HG02970 (cell line): ENCODE measurements at regions not wholly inside any gene's neighbourhood (a gene's known extent, or its start where the extent isn't known, plus 50 kb on each side); places are given as distances from the start of the nearest gene placed in this dataset.
"Not testable (repeated sequence)": the region's sequence is repeated elsewhere in the genome, so short reads cannot be mapped to it uniquely, and the experiment has no call there.

Source experiments
- ATAC-seq: cut with Tn5 transposase; IDR thresholded peaks from one replicate; pipeline ENCODE4 v1.9.1; 2021; ENCODE audit warnings: mild to moderate bottlenecking, moderate library complexity, moderate number of reproducible peaks; ENCODE audit not compliant: unreplicated experiment, low FRiP score

DNA sequence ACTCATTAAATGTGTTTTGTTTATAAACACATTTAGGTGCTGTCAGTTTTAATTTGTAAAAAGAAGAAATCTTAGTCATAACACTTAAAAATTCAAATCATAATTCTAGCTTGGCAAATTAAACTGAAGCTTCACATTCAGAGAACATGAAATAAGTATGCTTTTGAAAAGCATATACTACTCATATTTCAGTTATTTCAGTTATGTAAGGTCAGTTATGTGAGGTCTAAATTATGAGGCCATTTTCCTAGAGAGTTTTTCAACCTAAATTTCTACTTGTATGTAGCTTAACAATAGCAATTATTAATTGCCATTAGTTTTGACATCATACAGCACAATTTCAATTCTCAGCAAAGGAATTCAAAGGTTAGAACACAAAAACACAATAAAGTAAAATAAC lies 465.0 kb downstream of the PLOD2 start:
- no peak for ATAC-seq

DNA sequence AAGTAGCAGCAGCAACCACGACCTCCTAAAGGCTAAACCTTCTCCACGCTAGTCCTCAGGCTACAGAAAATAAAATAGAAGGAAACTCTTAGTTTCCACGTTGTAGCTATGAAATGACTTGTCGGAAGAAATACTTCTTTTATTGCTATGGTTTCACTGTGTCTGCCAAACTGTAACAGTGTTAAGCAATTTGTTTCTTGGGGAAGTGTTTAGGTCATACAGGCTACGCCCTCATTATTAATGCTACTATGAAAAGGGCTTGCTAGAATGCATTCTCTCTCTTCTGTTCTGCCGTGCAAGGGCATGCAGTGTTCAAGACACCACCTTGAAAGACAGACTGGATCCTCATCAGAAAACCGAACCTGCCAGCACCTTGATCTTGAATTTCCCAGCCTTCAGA lies 462.7 kb downstream of the PLOD2 start:
- ATAC-seq: no peak

DNA sequence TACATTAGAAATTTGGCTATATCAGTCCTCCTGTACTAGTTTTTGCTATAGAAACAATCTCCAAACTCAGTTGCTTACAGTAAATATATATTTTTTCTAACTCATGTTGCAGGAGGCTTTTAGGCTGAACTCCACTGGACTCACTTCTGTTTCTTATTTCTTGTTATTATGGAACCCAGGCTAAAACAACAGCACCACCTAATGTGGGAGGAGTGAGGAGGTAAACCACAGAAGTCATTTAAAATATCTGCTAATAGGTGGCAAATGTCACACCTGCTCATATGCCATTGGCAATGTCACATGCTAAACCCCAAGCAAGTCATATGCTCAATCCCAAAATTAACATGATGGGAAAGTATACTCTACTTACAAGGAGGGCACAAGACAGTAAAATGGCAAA lies 462.2 kb downstream of the PLOD2 start:
- ATAC-seq: no peak

DNA sequence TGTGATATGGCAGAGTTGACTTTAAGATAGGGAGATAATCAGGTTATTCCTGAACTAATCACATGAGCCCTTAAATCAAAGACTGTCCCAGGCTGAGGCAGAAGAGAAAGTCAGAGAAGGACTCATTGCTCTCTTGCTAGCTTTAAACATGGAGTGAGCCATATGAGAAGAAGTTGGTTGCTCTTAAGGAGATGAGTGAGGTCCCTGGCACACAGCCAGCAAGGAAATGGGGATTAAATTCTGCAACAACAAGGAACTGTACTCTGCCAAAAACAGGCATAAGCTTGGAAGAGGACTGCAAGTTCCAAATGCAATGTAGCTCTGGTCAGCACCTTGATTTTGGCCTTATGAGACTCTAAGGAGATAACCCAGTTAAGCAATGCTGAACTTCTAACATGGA lies 457.0 kb downstream of the PLOD2 start:
- ATAC-seq: no peak

DNA sequence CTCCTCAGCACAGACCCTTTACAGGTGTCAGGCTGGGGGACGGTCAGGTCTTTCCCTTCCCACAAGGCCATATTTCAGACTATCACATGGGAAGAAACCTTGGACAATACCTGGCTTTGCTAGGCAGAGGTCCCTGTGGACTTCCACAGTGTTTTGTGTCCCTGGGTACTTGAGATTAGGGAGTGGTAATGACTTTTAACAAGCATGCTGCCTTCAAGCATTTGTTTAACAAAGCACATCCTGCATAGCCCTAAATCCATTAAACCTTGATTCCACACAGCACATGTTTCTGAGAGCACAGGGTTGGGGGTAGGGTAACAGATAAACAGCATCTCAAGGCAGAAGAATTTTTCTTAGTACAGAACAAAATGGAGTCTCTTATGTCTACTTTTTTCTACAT lies 451.2 kb downstream of the PLOD2 start:
- ATAC-seq: not testable (repeated sequence)

GRCh38 chr3:145716519-145716918 lies 444.5 kb downstream of the PLOD2 start:
- ATAC-seq: no peak

GRCh38 chr3:145719114-145719513 lies 441.9 kb downstream of the PLOD2 start:
- ATAC-seq: no peak

- ATAC-seq: no peak
These were observed 439.6 kb downstream of the PLOD2 start for GRCh38 chr3:145721273-145721805.

DNA sequence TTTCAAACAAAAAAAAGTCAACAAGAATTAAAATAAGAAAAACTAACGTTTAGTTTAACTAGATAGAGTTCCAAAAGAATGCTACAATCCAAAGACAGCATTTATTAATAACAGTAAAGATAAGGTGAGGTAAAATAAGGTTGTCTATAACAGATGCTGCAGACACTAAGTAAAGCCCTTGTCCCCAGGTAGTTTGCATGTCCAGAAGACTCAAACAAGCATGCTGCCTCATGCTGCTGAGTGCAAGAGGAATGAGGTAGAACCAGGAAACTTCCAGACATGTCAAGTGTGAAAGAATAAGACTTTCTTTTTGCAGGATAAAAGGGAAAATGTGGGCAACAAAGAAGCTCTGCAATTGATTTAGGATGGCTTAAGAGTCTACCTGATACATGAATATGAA lies 439.2 kb downstream of the PLOD2 start:
- no peak for ATAC-seq

DNA sequence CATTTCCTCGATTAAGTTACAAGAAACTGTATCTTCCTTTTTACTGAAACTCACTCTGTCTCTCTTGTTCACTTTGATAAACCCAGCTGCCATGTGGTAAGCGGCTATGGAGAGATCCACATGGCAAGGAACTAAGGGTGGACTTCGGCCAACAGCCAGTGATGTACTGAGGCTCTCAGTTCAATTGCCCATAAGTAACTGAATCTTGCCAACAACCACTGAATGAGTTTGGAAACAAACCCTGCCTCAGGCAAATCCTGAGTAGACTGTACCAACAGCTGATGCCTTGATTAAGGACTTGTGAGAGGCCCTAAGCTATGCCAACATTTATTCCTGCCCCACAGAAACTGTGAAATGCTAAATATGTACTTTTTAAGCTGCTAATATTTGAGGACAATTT lies 433.5 kb downstream of the PLOD2 start:
- no peak for ATAC-seq

DNA sequence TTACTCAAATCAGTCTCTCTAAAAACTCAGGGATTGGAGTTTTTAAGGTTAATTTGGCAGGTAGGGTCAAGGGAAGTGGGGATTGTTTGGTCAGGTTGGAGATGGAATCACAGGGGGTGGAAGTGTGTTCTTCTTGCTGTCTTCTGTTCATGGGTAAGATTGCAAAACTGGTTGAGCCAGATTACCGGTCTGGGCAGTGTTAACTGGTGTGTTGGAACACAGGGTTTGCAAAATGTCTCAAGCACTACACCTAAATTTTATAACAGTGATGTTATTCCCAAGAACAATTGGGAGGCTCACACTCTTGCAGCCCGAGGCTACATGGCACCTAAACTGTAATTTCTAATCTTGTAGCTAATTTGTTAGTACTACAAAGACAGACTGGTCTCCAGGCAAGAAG lies 425.4 kb downstream of the PLOD2 start:
- no peak for ATAC-seq

GRCh38 chr3:145737952-145738351 lies 423.0 kb downstream of the PLOD2 start:
- ATAC-seq: no peak

DNA sequence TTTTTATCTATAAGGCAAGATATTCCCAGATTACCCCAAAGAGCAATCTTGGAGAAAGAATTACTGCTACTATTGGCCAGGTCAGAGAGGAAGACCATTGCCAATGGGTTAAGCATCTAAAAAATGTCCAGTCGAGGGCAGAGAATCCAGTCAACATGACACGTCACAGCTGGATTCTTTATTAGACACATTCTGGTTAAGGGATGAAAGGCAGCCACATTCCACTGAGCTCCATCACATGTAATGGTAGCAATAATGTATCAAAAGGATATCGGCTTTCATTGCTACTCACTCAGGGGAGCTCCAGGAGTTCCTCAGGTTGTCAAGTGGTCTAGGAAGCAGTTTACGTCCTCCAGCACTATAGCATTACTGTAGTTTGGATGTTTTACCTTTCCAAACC lies 421.1 kb downstream of the PLOD2 start:
- ATAC-seq: no peak

GRCh38 chr3:145750657-145751056 lies 410.3 kb downstream of the PLOD2 start:
- ATAC-seq: no peak

- no peak for ATAC-seq
These were observed 408.4 kb downstream of the PLOD2 start for GRCh38 chr3:145752576-145752975.

DNA sequence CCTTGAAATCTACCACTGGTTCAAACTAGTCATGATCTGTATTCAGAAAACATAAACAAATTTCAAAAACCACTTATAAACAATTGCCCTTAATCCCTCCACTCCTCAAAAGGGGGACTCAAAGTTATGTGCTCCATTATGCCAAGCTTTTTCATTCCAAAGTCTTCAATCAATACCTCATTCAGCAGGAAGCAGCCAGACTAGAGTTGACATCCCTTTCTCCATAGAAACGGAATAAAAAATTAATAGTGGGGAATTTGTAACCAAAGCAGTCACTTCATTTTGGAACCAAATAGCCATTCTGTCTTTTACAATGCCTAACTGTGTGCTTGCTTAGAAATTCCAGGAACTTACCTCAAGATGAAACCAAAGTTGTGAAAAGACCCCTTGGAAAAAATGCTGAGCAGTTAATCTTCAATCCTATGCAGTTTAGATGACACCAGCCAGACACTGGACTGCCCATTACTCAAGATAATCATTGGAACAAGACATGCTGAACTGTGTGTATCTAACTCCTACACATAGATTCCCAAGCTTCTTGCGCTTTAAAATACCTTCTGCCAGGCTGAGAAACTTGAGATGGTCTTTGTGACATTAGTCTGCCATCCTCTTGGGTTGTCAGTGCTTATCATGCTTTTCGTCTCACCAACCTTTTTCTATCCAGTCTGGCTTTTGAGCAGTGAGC lies 406.2 kb downstream of the PLOD2 start:
- no peak for ATAC-seq

- ATAC-seq: no peak
These were observed 400.9 kb downstream of the PLOD2 start for GRCh38 chr3:145760036-145760435.

DNA sequence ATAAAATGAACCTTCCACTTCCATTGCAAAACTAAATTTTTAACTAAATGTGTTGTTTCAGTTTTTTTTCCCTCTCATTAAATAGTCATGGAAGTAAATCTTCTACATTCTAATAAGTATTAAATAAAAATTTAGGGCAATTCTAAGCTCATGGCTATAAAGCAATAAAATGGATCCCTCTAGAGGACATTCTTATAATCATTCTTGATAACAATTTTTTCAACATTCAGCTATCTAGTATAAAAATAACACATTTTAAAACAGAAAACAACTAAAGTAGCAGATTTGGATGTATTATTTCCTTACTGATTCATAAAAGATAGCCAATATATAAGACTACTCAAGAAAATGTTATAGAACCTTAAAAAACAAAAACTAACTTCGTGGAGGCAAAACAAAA lies 393.1 kb downstream of the PLOD2 start:
- ATAC-seq: no peak

- peak; percentile 58 for ATAC-seq
These were observed 384.1 kb downstream of the PLOD2 start for GRCh38 chr3:145776782-145777408.

- no peak for ATAC-seq
These were observed 380.7 kb downstream of the PLOD2 start for GRCh38 chr3:145780301-145780700.

DNA sequence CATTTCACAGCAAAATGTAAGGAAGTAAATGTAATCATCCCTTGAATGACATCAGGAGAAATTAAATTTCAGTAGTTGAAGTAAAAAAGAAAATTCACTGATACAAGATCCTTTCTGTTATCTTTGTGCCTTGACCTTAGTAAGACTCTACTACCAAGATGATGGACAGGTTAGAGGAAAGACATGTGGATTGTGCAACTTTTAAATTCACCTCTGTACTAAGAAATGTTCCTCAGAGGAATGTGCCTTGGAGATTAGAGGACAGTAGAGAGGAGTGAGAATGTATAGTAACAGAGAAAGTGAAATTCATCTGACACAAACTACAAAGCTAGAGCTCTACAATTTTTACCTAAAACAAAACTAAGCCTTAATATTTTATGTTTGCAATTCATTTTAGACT lies 375.3 kb downstream of the PLOD2 start:
- ATAC-seq: no peak

GRCh38 chr3:145798007-145798406 lies 363.0 kb downstream of the PLOD2 start:
- no peak for ATAC-seq
